Gastroesophageal sphincter (tissue), 4 donors: ENCODE measurements at regions not wholly inside any gene's neighbourhood (a gene's known extent, or its start where the extent isn't known, plus 50 kb on each side); places are given as distances from the start of the nearest gene placed in this dataset.

Experiments
- ATAC-seq: fragments of 150-250 bp; one replicate; pipeline ENCODE4 v1.9.1; 2016; ENCODE audit warnings: mild to moderate bottlenecking, moderate library complexity
- H3K27ac ChIP-seq, 4 donors: fragments of 200-600 bp; sonication (generic) in 3 of 4; 1 replicate in 3 of 4; 2 replicates in 1 of 4; pipeline ENCODE4 v1.5.1; 2016 to 2019
- H3K27me3 ChIP-seq: fragments of 200-600 bp; sonication (generic); one replicate; pipeline ENCODE4 v1.5.1; 2019
- H3K36me3 ChIP-seq, 2 donors: fragments of 200-600 bp; sonication (generic); one replicate each; pipeline ENCODE4 v1.5.1; 2019; ENCODE audit warnings: control low read depth in 1 of 2
- H3K4me1 ChIP-seq, 3 donors: fragments of 200-600 bp; sonication (generic); 1 replicate in 2 of 3; 2 replicates in 1 of 3; pipeline ENCODE4 v1.5.1; 2016 to 2019; ENCODE audit warnings: control low read depth in 2 of 3
- H3K4me3 ChIP-seq, 2 donors: fragments of 200-600 bp; sonication (generic); one replicate each; pipeline ENCODE4 v1.5.1; 2019; ENCODE audit warnings: mild to moderate bottlenecking in 1 of 2, moderate library complexity in 1 of 2
- H3K9me3 ChIP-seq, 3 donors: fragments of 200-600 bp; sonication (generic); one replicate each; pipeline ENCODE4 v1.5.1; 2017 to 2019; ENCODE audit warnings: control low read depth in 2 of 3
- EP300 ChIP-seq: sonication (generic); formaldehyde crosslinking; IDR thresholded peaks from one replicate; pipeline ENCODE4 v1.6.1; 2017; ENCODE audit warnings: antibody characterized with exemption, mild to moderate bottlenecking
- POLR2A ChIP-seq, 2 donors: fragments of 450-650 bp; IDR thresholded peaks; one replicate each; pipeline ENCODE4 v1.6.1; 2017; ENCODE audit warnings: antibody characterized with exemption in 2 of 2, mild to moderate bottlenecking in 2 of 2, moderate library complexity in 1 of 2
- POLR2AphosphoS5 ChIP-seq: sonication (generic); formaldehyde crosslinking; IDR thresholded peaks from one replicate; pipeline ENCODE4 v1.6.1; 2017; ENCODE audit warnings: antibody characterized with exemption
- WGBS, 2 donors: methylation state at CpG; one replicate each; pipeline ENCODE4 v1.1.5; 2018; ENCODE audit warnings: low coverage in 1 of 2; 5-methylcytosine and 5-hydroxymethylcytosine counted together
- TF ChIP-seq, protein P1 (sequence below), 4 experiments: fragments of 200-600 bp in 2 of 4; fragments of 450-650 bp in 2 of 4; sonication (generic) in 1 of 4; IDR thresholded peaks; one replicate each; pipeline ENCODE4 v1.5.1; 2017 to 2019; ENCODE audit warnings: antibody characterized with exemption in 4 of 4, mild to moderate bottlenecking in 2 of 4, moderate library complexity in 2 of 4

DNA sequence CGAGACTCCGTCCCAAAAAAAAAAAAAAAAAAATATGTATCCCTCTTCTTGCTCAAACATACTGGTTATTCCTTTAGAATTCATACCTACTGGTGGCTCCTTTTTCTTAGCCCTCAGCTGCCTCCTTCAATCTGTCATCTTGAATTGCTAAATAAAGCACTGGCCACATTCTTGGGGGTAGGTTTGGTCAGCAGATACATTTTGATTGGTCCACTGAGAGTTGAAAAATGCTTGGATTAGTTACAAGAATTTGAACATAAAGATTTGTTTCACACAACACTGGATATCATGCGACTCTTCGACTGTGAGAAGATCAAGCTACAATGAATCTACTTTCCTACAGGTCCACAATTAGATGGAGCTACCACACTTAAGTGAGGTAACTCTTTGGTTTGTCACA lies 906.1 kb upstream of the SLC39A10 start:
- Histone ChIP-seq H3K27me3 (no peaks in the 10 kb centered on the region), H3K4me3 (no peak overlapping the region), H3K36me3 (no peaks in the 10 kb centered on the region), H3K27ac (no peak overlapping the region), H3K4me1 (no peaks in the 10 kb centered on the region), H3K9me3 (no peaks in the 10 kb centered on the region)
- TF ChIP-seq, protein P1, sequence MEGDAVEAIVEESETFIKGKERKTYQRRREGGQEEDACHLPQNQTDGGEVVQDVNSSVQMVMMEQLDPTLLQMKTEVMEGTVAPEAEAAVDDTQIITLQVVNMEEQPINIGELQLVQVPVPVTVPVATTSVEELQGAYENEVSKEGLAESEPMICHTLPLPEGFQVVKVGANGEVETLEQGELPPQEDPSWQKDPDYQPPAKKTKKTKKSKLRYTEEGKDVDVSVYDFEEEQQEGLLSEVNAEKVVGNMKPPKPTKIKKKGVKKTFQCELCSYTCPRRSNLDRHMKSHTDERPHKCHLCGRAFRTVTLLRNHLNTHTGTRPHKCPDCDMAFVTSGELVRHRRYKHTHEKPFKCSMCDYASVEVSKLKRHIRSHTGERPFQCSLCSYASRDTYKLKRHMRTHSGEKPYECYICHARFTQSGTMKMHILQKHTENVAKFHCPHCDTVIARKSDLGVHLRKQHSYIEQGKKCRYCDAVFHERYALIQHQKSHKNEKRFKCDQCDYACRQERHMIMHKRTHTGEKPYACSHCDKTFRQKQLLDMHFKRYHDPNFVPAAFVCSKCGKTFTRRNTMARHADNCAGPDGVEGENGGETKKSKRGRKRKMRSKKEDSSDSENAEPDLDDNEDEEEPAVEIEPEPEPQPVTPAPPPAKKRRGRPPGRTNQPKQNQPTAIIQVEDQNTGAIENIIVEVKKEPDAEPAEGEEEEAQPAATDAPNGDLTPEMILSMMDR (IDR thresholded peaks at IDR 0.05): no peak
- TF ChIP-seq EP300: no peak
- no peak for TF ChIP-seq POLR2A (IDR thresholded peaks at IDR 0.05)
- TF ChIP-seq POLR2AphosphoS5: no peak
- no peak for ATAC-seq
- WGBS, 2 donors: 83 to 89% methylated on average over 2 of the region's 4 CpGs

- ATAC-seq: no peak
- no peak overlapping the region for H3K27ac ChIP-seq
- TF ChIP-seq POLR2A (IDR thresholded peaks at IDR 0.05) (no peak), POLR2AphosphoS5 (no peak), EP300 (no peak)
- TF ChIP-seq, protein P1 (IDR thresholded peaks at IDR 0.05): no peak
- H3K4me3 ChIP-seq: no peak overlapping the region
- H3K9me3 ChIP-seq: no peaks in the 10 kb centered on the region
- no peaks in the 10 kb centered on the region for H3K27me3 ChIP-seq
- WGBS, 2 donors: 52 to 66% methylated on average over 3 of the region's 3 CpGs
- H3K36me3 ChIP-seq: no peaks in the 10 kb centered on the region
- H3K4me1 ChIP-seq: no peaks in the 10 kb centered on the region
These were observed 911.4 kb upstream of the SLC39A10 start for GRCh38 chr2:194745557-194746146.

- no peaks in the 10 kb centered on the region for H3K27me3 ChIP-seq
- no peaks in the 10 kb centered on the region for H3K36me3 ChIP-seq
- no peaks in the 10 kb centered on the region for H3K4me1 ChIP-seq
- no peaks in the 10 kb centered on the region for H3K9me3 ChIP-seq
- no peak overlapping the region for H3K4me3 ChIP-seq
- WGBS, 2 donors: 79 to 89% methylated on average over 2 of the region's 2 CpGs
- no peak for TF ChIP-seq EP300
- TF ChIP-seq, protein P1 (IDR thresholded peaks at IDR 0.05): no peak
- TF ChIP-seq POLR2AphosphoS5: no peak
- TF ChIP-seq POLR2A (IDR thresholded peaks at IDR 0.05): no peak
- no peak for ATAC-seq
- no peak overlapping the region for H3K27ac ChIP-seq
These were observed 914.3 kb upstream of the SLC39A10 start for GRCh38 chr2:194742706-194743105.

DNA sequence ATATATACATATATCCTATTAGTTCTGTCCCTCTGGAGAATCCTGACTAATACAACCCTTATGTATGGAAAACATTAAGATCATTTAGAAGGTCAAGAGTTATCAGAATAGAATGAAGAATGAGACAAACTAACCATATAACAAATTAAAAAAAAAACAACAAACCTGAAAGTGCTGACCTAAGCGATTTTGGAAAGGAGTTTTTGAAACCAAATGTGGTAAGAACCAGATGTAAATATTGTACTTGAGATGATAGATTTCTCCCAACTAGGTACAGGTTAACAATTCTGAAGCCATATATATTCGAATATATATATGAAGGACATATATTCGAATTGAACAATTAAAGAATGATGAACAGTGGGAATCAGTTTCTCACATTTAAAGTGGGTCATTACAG lies 917.8 kb upstream of the SLC39A10 start:
- Histone ChIP-seq H3K27ac (no peak overlapping the region), H3K4me1 (no peaks in the 10 kb centered on the region), H3K4me3 (no peak overlapping the region), H3K36me3 (no peaks in the 10 kb centered on the region), H3K27me3 (no peaks in the 10 kb centered on the region), H3K9me3 (peaks cover 0 to 7% (median 0%) of the 10 kb centered on the region in 3 donors)
- 86 to 96% methylated on average over 3 of the region's 3 CpGs for WGBS, 2 donors
- TF ChIP-seq EP300 (no peak), POLR2AphosphoS5 (no peak), POLR2A (IDR thresholded peaks at IDR 0.05) (no peak)
- TF ChIP-seq, protein P1 (IDR thresholded peaks at IDR 0.05): no peak
- ATAC-seq: no peak

- no peak for ATAC-seq
- H3K27me3 ChIP-seq: no peaks in the 10 kb centered on the region
- H3K36me3 ChIP-seq: no peaks in the 10 kb centered on the region
- WGBS, 2 donors: 70 to 81% methylated on average over 2 of the region's 2 CpGs
- no peak overlapping the region for H3K4me3 ChIP-seq
- TF ChIP-seq POLR2AphosphoS5: no peak
- no peak for TF ChIP-seq POLR2A (IDR thresholded peaks at IDR 0.05)
- TF ChIP-seq EP300: no peak
- TF ChIP-seq, protein P1 (IDR thresholded peaks at IDR 0.05): no peak
- peaks cover 0 to 7% (median 0%) of the 10 kb centered on the region in 3 donors for H3K9me3 ChIP-seq
- no peaks in the 10 kb centered on the region for H3K4me1 ChIP-seq
- H3K27ac ChIP-seq: no peak overlapping the region
These were observed 921.0 kb upstream of the SLC39A10 start for GRCh38 chr2:194735837-194736542.
